ENCODE measurements at regions not wholly inside any gene's neighbourhood (a gene's known extent, or its start where the extent isn't known, plus 50 kb on each side); places are given as distances from the start of the nearest gene placed in this dataset.

GRCh38 chr3:124051636-124052035 lies 59.7 kb upstream of the ROPN1 start:
- no peaks in the 10 kb centered on the region for H3F3A ChIP-seq (ENCODE audit: low read depth)
- H2AFZ ChIP-seq (ENCODE audit: low read length): no peak overlapping the region
- H3K27me3 ChIP-seq (ENCODE audit: insufficient read depth, low read length, poor library complexity, severe bottlenecking): no peaks in the 10 kb centered on the region
- TF ChIP-seq EZH2phosphoT487 (IDR thresholded peaks at IDR 0.05; ENCODE audit: borderline replicate concordance): no peak
- no peak for TF ChIP-seq CTCF (conservative IDR thresholded peaks at IDR 0.05; ENCODE audit: low read length)
- no peaks in the 10 kb centered on the region for H3K36me3 ChIP-seq (ENCODE audit: insufficient read depth, low read length)
- no peaks in the 10 kb centered on the region for H3K79me2 ChIP-seq (ENCODE audit: insufficient read depth, low read length)
- peaks cover 17% of the 10 kb centered on the region for H3K4me1 ChIP-seq (ENCODE audit: insufficient read depth, low read length, poor library complexity, severe bottlenecking)
- H3K9ac ChIP-seq (ENCODE audit: low read depth, low read length, poor library complexity, severe bottlenecking): no peak overlapping the region
- no peak overlapping the region for H3K4me2 ChIP-seq (ENCODE audit: low read depth, low read length, poor library complexity, severe bottlenecking)
- no peaks in the 10 kb centered on the region for H3K9me3 ChIP-seq (ENCODE audit: insufficient read depth, low read depth, low read length)
- H4K20me1 ChIP-seq (ENCODE audit: insufficient read depth, low read length, poor library complexity, severe bottlenecking): no peaks in the 10 kb centered on the region
- no peaks in the 10 kb centered on the region for H3K9me2 ChIP-seq (replicated peaks; ENCODE audit: low read depth, low read length)
- H3K4me3 ChIP-seq (ENCODE audit: low read length, poor library complexity, severe bottlenecking): no peak overlapping the region

GRCh38 chr3:124053871-124054270 lies 61.9 kb upstream of the ROPN1 start:
- Histone ChIP-seq H3K9me2 (replicated peaks; ENCODE audit: low read depth, low read length) (no peaks in the 10 kb centered on the region), H2AFZ (ENCODE audit: low read length) (no peak overlapping the region), H3K36me3 (ENCODE audit: insufficient read depth, low read length) (no peaks in the 10 kb centered on the region), H3K9ac (ENCODE audit: low read depth, low read length, poor library complexity, severe bottlenecking) (no peak overlapping the region), H3K79me2 (ENCODE audit: insufficient read depth, low read length) (no peaks in the 10 kb centered on the region), H3K9me3 (ENCODE audit: insufficient read depth, low read depth, low read length) (no peaks in the 10 kb centered on the region), H3F3A (ENCODE audit: low read depth) (no peaks in the 10 kb centered on the region), H4K20me1 (ENCODE audit: insufficient read depth, low read length, poor library complexity, severe bottlenecking) (no peaks in the 10 kb centered on the region), H3K27me3 (ENCODE audit: insufficient read depth, low read length, poor library complexity, severe bottlenecking) (no peaks in the 10 kb centered on the region), H3K4me2 (ENCODE audit: low read depth, low read length, poor library complexity, severe bottlenecking) (no peak overlapping the region), H3K4me3 (ENCODE audit: low read length, poor library complexity, severe bottlenecking) (no peak overlapping the region), H3K4me1 (ENCODE audit: insufficient read depth, low read length, poor library complexity, severe bottlenecking) (peaks cover 20% of the 10 kb centered on the region)
- no peak for TF ChIP-seq CTCF (conservative IDR thresholded peaks at IDR 0.05; ENCODE audit: low read length)
- no peak for TF ChIP-seq EZH2phosphoT487 (IDR thresholded peaks at IDR 0.05; ENCODE audit: borderline replicate concordance)

- H2AFZ ChIP-seq (ENCODE audit: low read length): no peak overlapping the region
- no peaks in the 10 kb centered on the region for H3K36me3 ChIP-seq (ENCODE audit: insufficient read depth, low read length)
- H3K4me1 ChIP-seq (ENCODE audit: insufficient read depth, low read length, poor library complexity, severe bottlenecking): peaks cover 38% of the 10 kb centered on the region
- H3K9me3 ChIP-seq (ENCODE audit: insufficient read depth, low read depth, low read length): no peaks in the 10 kb centered on the region
- TF ChIP-seq CTCF (conservative IDR thresholded peaks at IDR 0.05; ENCODE audit: low read length) (no peak), EZH2phosphoT487 (IDR thresholded peaks at IDR 0.05; ENCODE audit: borderline replicate concordance) (no peak)
- no peaks in the 10 kb centered on the region for H3K9me2 ChIP-seq (replicated peaks; ENCODE audit: low read depth, low read length)
- no peak overlapping the region for H3K4me2 ChIP-seq (ENCODE audit: low read depth, low read length, poor library complexity, severe bottlenecking)
- no peaks in the 10 kb centered on the region for H3F3A ChIP-seq (ENCODE audit: low read depth)
- H3K4me3 ChIP-seq (ENCODE audit: low read length, poor library complexity, severe bottlenecking): no peak overlapping the region
- H3K27me3 ChIP-seq (ENCODE audit: insufficient read depth, low read length, poor library complexity, severe bottlenecking): no peaks in the 10 kb centered on the region
- H4K20me1 ChIP-seq (ENCODE audit: insufficient read depth, low read length, poor library complexity, severe bottlenecking): no peaks in the 10 kb centered on the region
- H3K9ac ChIP-seq (ENCODE audit: low read depth, low read length, poor library complexity, severe bottlenecking): no peak overlapping the region
- H3K79me2 ChIP-seq (ENCODE audit: insufficient read depth, low read length): no peaks in the 10 kb centered on the region
These were observed 64.9 kb upstream of the ROPN1 start for GRCh38 chr3:124056846-124057245.

All from Loucy (cell line).